A549 (cell line): ENCODE measurements at regions not wholly inside any gene's neighbourhood (a gene's known extent, or its start where the extent isn't known, plus 50 kb on each side); places are given as distances from the start of the nearest gene placed in this dataset.

Experiments
- ATAC-seq, 2 experiments: fragments of 200-7000 bp in 1 of 2; fragments of >200 bp in 1 of 2; cut with Nextera tagmentation in 1 of 2; cut with Tn5 transposase in 1 of 2; 3 replicates each; pipeline versions ENCODE4 v1.8.0 to v1.9.1; 2018 to 2020; ENCODE audit warnings: mild to moderate bottlenecking in 1 of 2, moderate library complexity in 1 of 2
- CTCF ChIA-PET: fragments of 300-600 bp; sonication (Branson Sonifier 250); formaldehyde crosslinking; extraction: SDS; loops from one replicate; lab custom pipeline; 2021; ENCODE audit warnings: antibody characterized with exemption, inconsistent platforms; lab: Yijun Ruan, JAX
- POLR2A ChIA-PET: fragments of 350-600 bp; formaldehyde crosslinking; extraction: SDS; loops from one replicate; lab custom pipeline; 2021; ENCODE audit warnings: antibody characterized with exemption, inconsistent platforms; lab: Yijun Ruan, JAX
- DNase-seq, 2 experiments: peaks; one replicate each; pipeline versions ENCODE4 v3.0.0 to v3.0.0-alpha.2; 2011 to 2016; ENCODE audit warnings: low read depth in 1 of 2, low spot score in 1 of 2
- FAIRE-seq: peaks from 2 replicates; lab custom pipeline; 2011; peaks lifted over from hg19 to GRCh38; lab: Jason Lieb, UNC
- H3K27ac ChIP-seq, 2 experiments: fragments of >200 bp; sonication (Bioruptor Twin); formaldehyde crosslinking; 3 replicates each; pipeline ENCODE4 v1.5.1; 2016 to 2017
- H3K4me1 ChIP-seq: fragments of >200 bp; sonication (Bioruptor Twin); formaldehyde crosslinking; 3 replicates; pipeline ENCODE4 v1.6.1; 2016
- H3K4me2 ChIP-seq: fragments of >200 bp; sonication (Bioruptor Twin); formaldehyde crosslinking; 3 replicates; pipeline ENCODE4 v1.6.1; 2016
- H3K4me3 ChIP-seq: fragments of >200 bp; sonication (Bioruptor Twin); formaldehyde crosslinking; 3 replicates; pipeline ENCODE4 v1.5.1; 2016
- H3K9me3 ChIP-seq: fragments of >200 bp; sonication (Bioruptor Twin); formaldehyde crosslinking; 3 replicates; pipeline ENCODE4 v1.6.1; 2016
- CBX2 ChIP-seq: fragments of 200-600 bp; sonication (generic); IDR thresholded peaks from 2 replicates; pipeline ENCODE4 v1.6.1; 2016; ENCODE audit warnings: low read depth, mild to moderate bottlenecking, borderline replicate concordance
- CHD2 ChIP-seq: fragments of 150-350 bp; IDR thresholded peaks from 2 replicates; pipeline ENCODE4 v1.6.1; 2014; ENCODE audit warnings: low read length; ENCODE audit not compliant: partially characterized antibody
- CTCF ChIP-seq: fragments of >200 bp; sonication (Bioruptor Twin); formaldehyde crosslinking; IDR thresholded peaks from 3 replicates; pipeline ENCODE4 v1.5.1; 2016
- EHF ChIP-seq: fragments of 250-450 bp; sonication (Bioruptor Pico); IDR thresholded peaks from 2 replicates; pipeline ENCODE4 v1.5.0; 2020; ENCODE audit warnings: mild to moderate bottlenecking
- EP300 ChIP-seq, 2 experiments: fragments of >200 bp; sonication (Bioruptor Twin); formaldehyde crosslinking; IDR thresholded peaks; 2 replicates in 1 of 2; 3 replicates in 1 of 2; pipeline ENCODE4 v1.6.1; 2016 to 2017
- ESRRA ChIP-seq: fragments of 150-350 bp; IDR thresholded peaks from 2 replicates; pipeline ENCODE4 v1.6.1; 2014; ENCODE audit warnings: mild to moderate bottlenecking, low read length, borderline replicate concordance
- FOSB ChIP-seq: fragments of 250-450 bp; sonication (Bioruptor Pico); IDR thresholded peaks from 2 replicates; pipeline ENCODE4 v1.5.0; 2020; ENCODE audit warnings: mild to moderate bottlenecking, moderate library complexity
- FOXS1 ChIP-seq: fragments of 250-450 bp; sonication (Bioruptor Pico); IDR thresholded peaks from 2 replicates; pipeline ENCODE4 v1.5.0; 2020; ENCODE audit warnings: mild to moderate bottlenecking, moderate library complexity
- HDAC2 ChIP-seq: fragments of 200-600 bp; sonication (generic); IDR thresholded peaks from 2 replicates; pipeline ENCODE4 v1.6.1; 2016
- HOXA7 ChIP-seq: fragments of 250-450 bp; sonication (Bioruptor Pico); IDR thresholded peaks from 2 replicates; pipeline ENCODE4 v1.5.0; 2020; ENCODE audit warnings: mild to moderate bottlenecking, moderate library complexity
- HOXB13 ChIP-seq: fragments of 250-450 bp; sonication (Bioruptor Pico); IDR thresholded peaks from 2 replicates; pipeline ENCODE4 v1.5.0; 2020; ENCODE audit warnings: low read depth, mild to moderate bottlenecking, moderate library complexity
- JUNB ChIP-seq: fragments of >200 bp; sonication (Bioruptor Twin); formaldehyde crosslinking; IDR thresholded peaks from 2 replicates; pipeline ENCODE4 v1.6.1; 2016
- KDM1A ChIP-seq: fragments of 200-600 bp; sonication (generic); IDR thresholded peaks from 2 replicates; pipeline ENCODE4 v1.6.1; 2016; ENCODE audit warnings: low read depth, mild to moderate bottlenecking
- MAX ChIP-seq: IDR thresholded peaks from 2 replicates; pipeline ENCODE4 v1.6.1; 2012
- MYC ChIP-seq: IDR thresholded peaks from 2 replicates; pipeline ENCODE4 v1.6.1; 2012; ENCODE audit warnings: mild to moderate bottlenecking, inconsistent platforms, low read length, improper control_type of control experiment, borderline replicate concordance
- NFE2L2 ChIP-seq: fragments of 150-350 bp; conservative IDR thresholded peaks from 2 replicates; pipeline ENCODE4 v1.6.1; 2014; ENCODE audit warnings: low read length
- NR3C1 ChIP-seq: fragments of >200 bp; sonication (Bioruptor Twin); formaldehyde crosslinking; IDR thresholded peaks from 3 replicates; pipeline ENCODE4 v1.6.1; 2017
- PHF8 ChIP-seq: fragments of 200-600 bp; sonication (generic); IDR thresholded peaks from 2 replicates; pipeline ENCODE4 v1.6.1; 2016; ENCODE audit warnings: low read depth, mild to moderate bottlenecking, antibody characterized with exemption, moderate library complexity, borderline replicate concordance
- POLR2A ChIP-seq: IDR thresholded peaks from 2 replicates; pipeline ENCODE4 v1.6.1; 2012; ENCODE audit warnings: mild to moderate bottlenecking, low read length
- POLR2AphosphoS2 ChIP-seq: conservative IDR thresholded peaks from 2 replicates; pipeline ENCODE4 v1.6.1; 2012; ENCODE audit warnings: low read length, improper control_type of control experiment, inconsistent platforms
- RAD21 ChIP-seq, 2 experiments: fragments of >200 bp in 1 of 2; sonication (Bioruptor Twin) in 1 of 2; formaldehyde crosslinking in 1 of 2; IDR thresholded peaks in 1 of 2; conservative IDR thresholded peaks in 1 of 2; 2 replicates in 1 of 2; 3 replicates in 1 of 2; pipeline ENCODE4 v1.6.1; 2012 to 2018; ENCODE audit warnings: inconsistent platforms in 1 of 2
- SMC3 ChIP-seq: fragments of >200 bp; sonication (Bioruptor Twin); formaldehyde crosslinking; IDR thresholded peaks from 3 replicates; pipeline ENCODE4 v1.6.1; 2018; ENCODE audit warnings: inconsistent platforms
- SREBF2 ChIP-seq: fragments of 450-650 bp; IDR thresholded peaks from 2 replicates; pipeline ENCODE4 v1.6.1; 2014; ENCODE audit warnings: mild to moderate bottlenecking, moderate library complexity
- ZFP36 ChIP-seq: fragments of 450-650 bp; IDR thresholded peaks from 2 replicates; pipeline ENCODE4 v1.6.1; 2014; ENCODE audit warnings: borderline replicate concordance; ENCODE audit not compliant: partially characterized antibody
- ZSCAN20 ChIP-seq: fragments of 250-450 bp; sonication (Bioruptor Pico); IDR thresholded peaks from 2 replicates; pipeline ENCODE4 v1.8.0; 2022; ENCODE audit warnings: mild to moderate bottlenecking, moderate library complexity
- WGBS: methylation state at CpG from one replicate; pipeline ENCODE4 v1.1.6; 2017; ENCODE audit errors: missing lambda C conversion rate; 5-methylcytosine and 5-hydroxymethylcytosine counted together
- TF ChIP-seq, protein P1 (sequence below): fragments of 200-600 bp; sonication (generic); IDR thresholded peaks from 2 replicates; pipeline ENCODE4 v1.6.1; 2016; ENCODE audit warnings: antibody characterized with exemption, mild to moderate bottlenecking, moderate library complexity
- TF ChIP-seq, protein P2 (sequence below): fragments of 250-450 bp; sonication (Bioruptor Pico); IDR thresholded peaks from 2 replicates; pipeline ENCODE4 v1.5.0; 2021; ENCODE audit warnings: mild to moderate bottlenecking, moderate library complexity, borderline replicate concordance

GRCh38 chr4:63275491-63275890 is 1133.8 kb downstream of the TECRL start (continued):
- TF ChIP-seq, protein P1, sequence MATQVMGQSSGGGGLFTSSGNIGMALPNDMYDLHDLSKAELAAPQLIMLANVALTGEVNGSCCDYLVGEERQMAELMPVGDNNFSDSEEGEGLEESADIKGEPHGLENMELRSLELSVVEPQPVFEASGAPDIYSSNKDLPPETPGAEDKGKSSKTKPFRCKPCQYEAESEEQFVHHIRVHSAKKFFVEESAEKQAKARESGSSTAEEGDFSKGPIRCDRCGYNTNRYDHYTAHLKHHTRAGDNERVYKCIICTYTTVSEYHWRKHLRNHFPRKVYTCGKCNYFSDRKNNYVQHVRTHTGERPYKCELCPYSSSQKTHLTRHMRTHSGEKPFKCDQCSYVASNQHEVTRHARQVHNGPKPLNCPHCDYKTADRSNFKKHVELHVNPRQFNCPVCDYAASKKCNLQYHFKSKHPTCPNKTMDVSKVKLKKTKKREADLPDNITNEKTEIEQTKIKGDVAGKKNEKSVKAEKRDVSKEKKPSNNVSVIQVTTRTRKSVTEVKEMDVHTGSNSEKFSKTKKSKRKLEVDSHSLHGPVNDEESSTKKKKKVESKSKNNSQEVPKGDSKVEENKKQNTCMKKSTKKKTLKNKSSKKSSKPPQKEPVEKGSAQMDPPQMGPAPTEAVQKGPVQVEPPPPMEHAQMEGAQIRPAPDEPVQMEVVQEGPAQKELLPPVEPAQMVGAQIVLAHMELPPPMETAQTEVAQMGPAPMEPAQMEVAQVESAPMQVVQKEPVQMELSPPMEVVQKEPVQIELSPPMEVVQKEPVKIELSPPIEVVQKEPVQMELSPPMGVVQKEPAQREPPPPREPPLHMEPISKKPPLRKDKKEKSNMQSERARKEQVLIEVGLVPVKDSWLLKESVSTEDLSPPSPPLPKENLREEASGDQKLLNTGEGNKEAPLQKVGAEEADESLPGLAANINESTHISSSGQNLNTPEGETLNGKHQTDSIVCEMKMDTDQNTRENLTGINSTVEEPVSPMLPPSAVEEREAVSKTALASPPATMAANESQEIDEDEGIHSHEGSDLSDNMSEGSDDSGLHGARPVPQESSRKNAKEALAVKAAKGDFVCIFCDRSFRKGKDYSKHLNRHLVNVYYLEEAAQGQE: no peak
- no peak for TF ChIP-seq NR3C1

DNA sequence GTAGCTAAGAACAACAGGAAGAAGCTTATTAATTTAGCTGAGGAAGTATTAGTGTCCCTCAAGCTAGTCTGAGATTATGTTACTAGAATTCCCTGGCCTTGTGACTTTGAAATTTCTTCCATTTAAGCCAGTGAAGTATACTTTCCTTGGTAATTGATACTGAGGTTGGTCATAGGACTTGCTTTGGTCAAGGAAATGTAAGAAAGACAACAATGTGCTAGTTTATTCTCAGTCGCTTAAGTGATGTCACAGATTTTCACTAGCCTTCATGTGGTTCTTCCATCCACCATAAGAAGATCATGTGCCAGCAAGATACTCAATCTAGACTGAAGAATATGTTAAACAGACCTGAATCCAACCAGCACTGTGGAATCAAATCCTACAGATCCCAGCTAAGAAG is 1140.1 kb downstream of the TECRL start:
- ChIA-PET CTCF (no interaction called here), POLR2A (no interaction called here)
- Histone ChIP-seq H3K4me2 (no peak overlapping the region), H3K4me3 (no peak overlapping the region), H3K4me1 (no peaks in the 10 kb centered on the region), H3K9me3 (no peaks in the 10 kb centered on the region), H3K27ac (no peak overlapping the region)
- DNase-seq: no peak
- WGBS: 22% methylated on average over 1 of the region's 1 CpG
- FAIRE-seq: no peak
- ATAC-seq: no peak
- TF ChIP-seq SMC3: no peak
- no peak for TF ChIP-seq EHF (CRISPR knock-in tag)
- TF ChIP-seq JUNB: no peak
- no peak for TF ChIP-seq ZFP36
- no peak for TF ChIP-seq POLR2AphosphoS2
- TF ChIP-seq MAX: no peak
- TF ChIP-seq CBX2: no peak
- no peak for TF ChIP-seq NFE2L2
- no peak for TF ChIP-seq HDAC2
- no peak for TF ChIP-seq ESRRA
- TF ChIP-seq FOSB (CRISPR knock-in tag): no peak
- TF ChIP-seq, all 56 proteins: peak for 0

DNA sequence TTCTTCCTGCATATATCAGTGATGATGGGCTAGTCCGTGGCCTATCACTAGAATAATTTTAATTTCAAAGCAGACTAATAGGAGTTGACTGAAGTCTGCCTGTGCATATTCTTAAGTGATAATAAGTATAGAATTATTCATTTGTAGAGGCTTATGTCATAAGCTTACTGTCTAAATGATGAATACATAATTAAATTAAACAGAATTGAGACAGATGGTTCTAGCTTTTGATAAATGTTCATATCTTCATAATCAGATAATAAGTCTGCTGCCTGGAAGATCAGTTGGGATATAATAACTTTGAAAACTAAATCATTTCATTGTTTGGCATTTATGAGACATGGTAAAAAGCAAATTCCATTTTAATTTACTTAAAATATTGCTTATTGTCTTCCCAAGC is 1175.6 kb downstream of the TECRL start:
- POLR2A ChIA-PET: no interaction called here
- WGBS: 4% methylated on average over 1 of the region's 1 CpG
- Histone ChIP-seq H3K4me2 (no peak overlapping the region), H3K4me3 (no peak overlapping the region), H3K27ac (no peak overlapping the region), H3K9me3 (no peaks in the 10 kb centered on the region), H3K4me1 (no peaks in the 10 kb centered on the region)
- DNase-seq (no peak), ATAC-seq (no peak), FAIRE-seq (no peak)
- TF ChIP-seq ZSCAN20 (no peak), POLR2A (no peak), RAD21 (conservative IDR thresholded peaks at IDR 0.05 in 1 of 2, IDR thresholded peaks at IDR 0.05 in 1 of 2) (no peak), CTCF (no peak), SREBF2 (no peak), NR3C1 (no peak), EP300 (IDR thresholded peaks at IDR 0.05) (no peak)
- CTCF ChIA-PET: no interaction called here

GRCh38 chr4:63232058-63232457 is 1177.2 kb downstream of the TECRL start:
- FAIRE-seq (no peak), ATAC-seq (no peak), DNase-seq (no peak)
- ChIA-PET CTCF (no interaction called here), POLR2A (no interaction called here)
- Histone ChIP-seq H3K27ac (no peak overlapping the region), H3K4me1 (no peaks in the 10 kb centered on the region), H3K4me2 (no peak overlapping the region), H3K9me3 (no peaks in the 10 kb centered on the region), H3K4me3 (no peak overlapping the region)
- 0% methylated on average over 1 of the region's 1 CpG for WGBS
- TF ChIP-seq KDM1A (no peak), SMC3 (no peak), PHF8 (no peak), JUNB (no peak), MYC (no peak), FOXS1 (CRISPR knock-in tag) (no peak), HOXA7 (no peak), CHD2 (no peak), FOSB (CRISPR knock-in tag) (no peak), CBX2 (no peak), HOXB13 (CRISPR knock-in tag) (no peak)
- TF ChIP-seq, protein P2, sequence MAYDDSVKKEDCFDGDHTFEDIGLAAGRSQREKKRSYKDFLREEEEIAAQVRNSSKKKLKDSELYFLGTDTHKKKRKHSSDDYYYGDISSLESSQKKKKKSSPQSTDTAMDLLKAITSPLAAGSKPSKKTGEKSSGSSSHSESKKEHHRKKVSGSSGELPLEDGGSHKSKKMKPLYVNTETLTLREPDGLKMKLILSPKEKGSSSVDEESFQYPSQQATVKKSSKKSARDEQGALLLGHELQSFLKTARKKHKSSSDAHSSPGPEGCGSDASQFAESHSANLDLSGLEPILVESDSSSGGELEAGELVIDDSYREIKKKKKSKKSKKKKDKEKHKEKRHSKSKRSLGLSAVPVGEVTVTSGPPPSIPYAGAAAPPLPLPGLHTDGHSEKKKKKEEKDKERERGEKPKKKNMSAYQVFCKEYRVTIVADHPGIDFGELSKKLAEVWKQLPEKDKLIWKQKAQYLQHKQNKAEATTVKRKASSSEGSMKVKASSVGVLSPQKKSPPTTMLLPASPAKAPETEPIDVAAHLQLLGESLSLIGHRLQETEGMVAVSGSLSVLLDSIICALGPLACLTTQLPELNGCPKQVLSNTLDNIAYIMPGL: no peak
